Transverse colon (tissue), 4 donors: ENCODE measurements at regions not wholly inside any gene's neighbourhood (a gene's known extent, or its start where the extent isn't known, plus 50 kb on each side); places are given as distances from the start of the nearest gene placed in this dataset.

Experiments
- DNase-seq: peaks from one replicate; pipeline ENCODE4 v3.0.0-alpha.2; 2019
- H3K27ac ChIP-seq, 4 donors: fragments of 200-600 bp; sonication (generic); 2 replicates each; pipeline ENCODE4 v1.5.1; 2016 to 2018; ENCODE audit warnings: inconsistent platforms in 4 of 4
- H3K27me3 ChIP-seq: fragments of 200-600 bp; sonication (generic); 2 replicates; pipeline ENCODE4 v1.5.1; 2017; ENCODE audit warnings: inconsistent platforms
- H3K36me3 ChIP-seq, 4 donors: fragments of 200-600 bp; sonication (generic); 2 replicates each; pipeline ENCODE4 v1.5.1; 2017 to 2019; ENCODE audit warnings: inconsistent platforms in 4 of 4
- H3K4me1 ChIP-seq, 4 donors: fragments of 200-600 bp; sonication (generic); 2 replicates each; pipeline ENCODE4 v1.5.1; 2017 to 2020; ENCODE audit warnings: inconsistent platforms in 4 of 4
- H3K4me3 ChIP-seq, 4 donors: fragments of 200-600 bp; sonication (generic); 1 replicate in 1 of 4; 2 replicates in 3 of 4; pipeline versions ENCODE4 v1.5.1 to v1.6.1; 2017 to 2019; ENCODE audit warnings: inconsistent platforms in 4 of 4
- H3K9me3 ChIP-seq, 2 donors: fragments of 200-600 bp; sonication (generic); 2 replicates each; pipeline ENCODE4 v1.5.1; 2017 to 2019; ENCODE audit warnings: inconsistent platforms in 2 of 2
- EP300 ChIP-seq: sonication (generic); formaldehyde crosslinking; IDR thresholded peaks from one replicate; pipeline ENCODE4 v1.6.1; 2017; ENCODE audit warnings: antibody characterized with exemption, low read depth
- POLR2A ChIP-seq: fragments of 450-650 bp; IDR thresholded peaks from one replicate; pipeline ENCODE4 v1.6.1; 2016; ENCODE audit warnings: antibody characterized with exemption, mild to moderate bottlenecking, moderate library complexity
- POLR2AphosphoS5 ChIP-seq, 3 donors: sonication (generic); formaldehyde crosslinking; IDR thresholded peaks; one replicate each; pipeline ENCODE4 v1.6.1; 2016; ENCODE audit warnings: antibody characterized with exemption in 3 of 3
- WGBS, 2 donors: methylation state at CpG; one replicate each; pipeline ENCODE4 v1.1.5; 2018; ENCODE audit warnings: low coverage in 1 of 2; 5-methylcytosine and 5-hydroxymethylcytosine counted together
- in situ Hi-C, 4 donors: fragments of 200-750 bp; cut with MboI; loops; one replicate each; pipeline versions ENCODE4 v1.15.0 to v1.15.1; 2017; ENCODE audit warnings: low sequenced_read_pairs in 3 of 4, low pct_ligation_motif_present in 1 of 4, low pct_unique_long_range_greater_than_20kb in 1 of 4
- intact Hi-C: fragments of 100-400 bp; cut with DNase I; formaldehyde crosslinking; loops from one replicate; pipeline ENCODE4 v1.15.1; 2023; ENCODE audit warnings: low total_unique reads
- TF ChIP-seq, protein P1 (sequence below), 5 experiments: fragments of 200-600 bp in 3 of 5; fragments of 450-650 bp in 2 of 5; sonication (generic) in 3 of 5; IDR thresholded peaks; 1 replicate in 2 of 5; 2 replicates in 3 of 5; pipeline ENCODE4 v1.5.1; 2016 to 2017; ENCODE audit warnings: antibody characterized with exemption in 5 of 5, inconsistent platforms in 3 of 5, mild to moderate bottlenecking in 2 of 5, moderate library complexity in 1 of 5

DNA sequence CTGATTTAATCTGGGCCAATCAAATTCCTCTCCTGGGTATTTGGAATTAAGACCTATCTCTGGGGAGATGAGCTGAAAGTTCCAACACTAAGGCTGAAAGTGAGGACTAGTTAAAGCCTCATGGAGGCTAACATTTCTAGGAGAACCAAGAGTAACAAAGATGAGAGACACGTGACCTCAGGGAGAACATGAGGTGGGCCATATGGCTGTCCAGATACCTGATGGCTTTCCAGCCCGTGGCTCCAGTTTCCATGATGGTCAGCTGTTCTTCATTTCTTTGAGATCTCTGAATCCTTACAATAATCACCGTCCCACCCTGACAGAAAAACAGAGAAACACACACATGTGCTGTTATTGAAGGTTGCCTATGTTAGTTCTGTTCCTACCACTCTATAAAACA is 66.1 kb downstream of the LEPR start:
- in situ Hi-C loops (no loop called here), intact Hi-C loops (no loop called here)
- Histone ChIP-seq H3K4me1 (no peaks in the 10 kb centered on the region), H3K27me3 (no peaks in the 10 kb centered on the region), H3K27ac (no peak overlapping the region), H3K9me3 (no peaks in the 10 kb centered on the region), H3K36me3 (no peaks in the 10 kb centered on the region), H3K4me3 (no peak overlapping the region)
- WGBS, 2 donors, result 85 to 89% methylated on average over 3 of the region's 3 CpGs
- no peak for DNase-seq
- TF ChIP-seq, protein P1, sequence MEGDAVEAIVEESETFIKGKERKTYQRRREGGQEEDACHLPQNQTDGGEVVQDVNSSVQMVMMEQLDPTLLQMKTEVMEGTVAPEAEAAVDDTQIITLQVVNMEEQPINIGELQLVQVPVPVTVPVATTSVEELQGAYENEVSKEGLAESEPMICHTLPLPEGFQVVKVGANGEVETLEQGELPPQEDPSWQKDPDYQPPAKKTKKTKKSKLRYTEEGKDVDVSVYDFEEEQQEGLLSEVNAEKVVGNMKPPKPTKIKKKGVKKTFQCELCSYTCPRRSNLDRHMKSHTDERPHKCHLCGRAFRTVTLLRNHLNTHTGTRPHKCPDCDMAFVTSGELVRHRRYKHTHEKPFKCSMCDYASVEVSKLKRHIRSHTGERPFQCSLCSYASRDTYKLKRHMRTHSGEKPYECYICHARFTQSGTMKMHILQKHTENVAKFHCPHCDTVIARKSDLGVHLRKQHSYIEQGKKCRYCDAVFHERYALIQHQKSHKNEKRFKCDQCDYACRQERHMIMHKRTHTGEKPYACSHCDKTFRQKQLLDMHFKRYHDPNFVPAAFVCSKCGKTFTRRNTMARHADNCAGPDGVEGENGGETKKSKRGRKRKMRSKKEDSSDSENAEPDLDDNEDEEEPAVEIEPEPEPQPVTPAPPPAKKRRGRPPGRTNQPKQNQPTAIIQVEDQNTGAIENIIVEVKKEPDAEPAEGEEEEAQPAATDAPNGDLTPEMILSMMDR (IDR thresholded peaks at IDR 0.05), result no peak
- no peak for TF ChIP-seq POLR2AphosphoS5 (IDR thresholded peaks at IDR 0.05)
- TF ChIP-seq EP300, result no peak
- no peak for TF ChIP-seq POLR2A

DNA sequence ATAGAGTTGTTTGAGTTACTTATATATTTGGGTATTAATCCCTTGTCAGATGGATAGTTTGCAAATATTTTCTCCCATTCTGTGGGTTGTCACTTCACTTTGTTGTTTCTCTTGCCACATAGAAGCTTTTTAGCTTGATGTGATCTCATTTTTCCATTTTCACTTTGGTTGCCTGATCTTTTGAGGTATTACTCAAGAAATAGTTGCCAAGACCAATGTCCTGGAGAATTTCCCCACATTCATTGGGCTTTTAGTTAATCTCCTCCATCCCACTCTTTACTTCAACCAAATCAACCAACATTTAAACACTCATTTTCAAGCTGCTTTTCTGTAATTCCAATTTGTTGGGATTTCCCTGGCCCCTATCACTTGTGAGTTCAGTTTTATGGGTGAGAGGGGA is 69.0 kb downstream of the LEPR start:
- peaks cover 0 to 3% (median 0%) of the 10 kb centered on the region in 4 donors for H3K4me1 ChIP-seq
- H3K27ac ChIP-seq, result no peak overlapping the region
- H3K4me3 ChIP-seq, result no peak overlapping the region
- intact Hi-C loops, result no loop called here
- H3K27me3 ChIP-seq, result no peaks in the 10 kb centered on the region
- DNase-seq, result no peak
- no peaks in the 10 kb centered on the region for H3K36me3 ChIP-seq
- TF ChIP-seq POLR2A (no peak), EP300 (no peak), POLR2AphosphoS5 (IDR thresholded peaks at IDR 0.05) (no peak)
- TF ChIP-seq, protein P1 (IDR thresholded peaks at IDR 0.05), result no peak
- in situ Hi-C loops, result no loop called here
- H3K9me3 ChIP-seq, result no peaks in the 10 kb centered on the region

DNA sequence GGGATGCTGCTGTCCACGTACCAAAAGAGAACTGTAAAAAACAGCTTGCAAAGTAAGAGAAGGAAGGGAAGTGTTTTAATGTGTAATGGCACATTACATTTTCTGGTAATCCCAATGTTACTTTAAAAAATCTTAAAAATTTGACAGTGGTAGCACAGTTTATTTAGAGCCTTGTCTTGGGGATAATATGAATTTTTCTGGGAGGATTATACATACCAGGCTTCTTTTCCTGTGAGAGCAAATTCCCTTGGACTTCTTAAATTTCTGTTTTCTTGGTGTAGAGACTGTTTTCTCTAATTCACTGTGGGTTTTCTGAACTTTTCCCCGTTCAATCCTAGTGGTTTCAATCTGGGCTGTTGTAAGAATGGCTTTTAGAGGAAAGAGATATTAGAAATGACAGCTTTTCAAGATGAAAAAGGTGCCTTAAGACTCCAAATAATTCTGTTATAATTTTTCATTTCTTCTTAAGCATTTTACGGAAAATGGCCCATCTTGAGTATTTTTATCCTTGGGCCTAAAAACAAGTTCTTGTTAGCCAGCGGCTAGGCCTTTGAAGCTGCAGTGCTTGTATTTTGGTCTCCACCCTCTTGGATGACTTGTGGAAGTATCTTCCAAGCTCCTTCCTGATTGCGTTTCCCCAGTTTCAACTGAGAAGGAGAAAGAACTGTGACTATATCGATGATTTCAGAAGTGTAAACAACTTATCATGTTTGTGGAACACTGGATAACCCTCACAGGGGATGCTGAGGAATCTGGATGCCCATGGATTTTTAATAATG is 70.0 kb downstream of the LEPR start:
- 79 to 80% methylated on average over 6 of the region's 6 CpGs for WGBS, 2 donors
- H3K27ac ChIP-seq, result no peak overlapping the region

DNA sequence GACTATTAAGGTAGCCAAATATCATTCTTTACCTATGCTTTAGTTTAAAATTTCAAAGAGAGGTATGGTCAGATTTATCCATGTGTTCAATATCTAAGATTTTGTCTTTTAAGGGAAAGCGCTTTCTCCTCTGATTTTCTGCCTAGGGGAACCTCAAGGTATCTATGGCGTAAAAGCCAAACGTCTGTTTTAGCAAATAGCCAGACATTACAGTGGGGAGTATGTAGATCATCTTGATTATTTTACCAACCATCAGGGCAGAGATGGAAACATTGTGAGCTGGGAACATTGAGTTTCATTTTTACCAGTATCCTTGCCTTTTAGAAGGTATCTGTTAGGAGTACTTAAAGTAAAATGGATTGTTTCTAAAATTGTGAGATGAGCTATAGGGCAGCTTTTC is 71.0 kb downstream of the LEPR start:
- intact Hi-C loops, result no loop called here
- DNase-seq, result no peak

More for the DNA sequence above, 70.0 kb downstream of the LEPR start:
- in situ Hi-C loops, result no loop called here
- H3K4me1 ChIP-seq, result peaks cover 0 to 3% (median 0%) of the 10 kb centered on the region in 4 donors
- no peak for DNase-seq
- no peaks in the 10 kb centered on the region for H3K9me3 ChIP-seq
- no peaks in the 10 kb centered on the region for H3K36me3 ChIP-seq
- H3K4me3 ChIP-seq, result no peak overlapping the region
- TF ChIP-seq EP300 (no peak), POLR2A (no peak), POLR2AphosphoS5 (IDR thresholded peaks at IDR 0.05) (no peak)
- TF ChIP-seq, protein P1 (IDR thresholded peaks at IDR 0.05), result no peak
- intact Hi-C loops, result no loop called here
- no peaks in the 10 kb centered on the region for H3K27me3 ChIP-seq

DNA sequence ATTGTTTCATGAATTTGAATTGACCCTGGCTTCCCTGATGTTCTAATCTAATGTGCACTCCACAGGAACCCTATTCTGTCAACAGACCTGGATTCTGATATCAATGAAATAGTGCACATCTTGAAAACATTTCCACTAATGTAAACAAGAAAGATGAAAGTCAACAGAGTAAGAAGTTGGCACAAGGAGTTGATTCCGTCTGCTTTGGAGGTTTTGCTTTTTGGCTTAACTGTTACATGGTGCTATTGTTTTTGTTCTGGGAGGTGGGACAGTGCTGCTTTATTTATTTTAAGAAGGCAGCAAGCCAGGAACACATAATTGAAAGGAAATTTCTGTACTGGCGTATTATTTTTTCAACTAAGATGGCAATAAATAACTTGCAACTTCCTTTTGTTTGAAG is 73.3 kb downstream of the LEPR start:
- WGBS, 2 donors, result 52 to 54% methylated on average over 2 of the region's 2 CpGs
- H3K4me3 ChIP-seq, result no peak overlapping the region
- intact Hi-C loops, result no loop called here
- H3K27me3 ChIP-seq, result no peaks in the 10 kb centered on the region
- no peak overlapping the region for H3K27ac ChIP-seq
- no peak for DNase-seq
- no peaks in the 10 kb centered on the region for H3K9me3 ChIP-seq
- H3K4me1 ChIP-seq, result peaks cover 0 to 3% (median 0%) of the 10 kb centered on the region in 4 donors
- in situ Hi-C loops, result no loop called here
- TF ChIP-seq POLR2AphosphoS5 (IDR thresholded peaks at IDR 0.05) (no peak), POLR2A (no peak), EP300 (no peak)
- TF ChIP-seq, protein P1 (IDR thresholded peaks at IDR 0.05), result no peak
- H3K36me3 ChIP-seq, result no peaks in the 10 kb centered on the region

More for the DNA sequence above, 71.0 kb downstream of the LEPR start:
- no peaks in the 10 kb centered on the region for H3K9me3 ChIP-seq
- no peaks in the 10 kb centered on the region for H3K27me3 ChIP-seq
- peaks cover 0 to 3% (median 0%) of the 10 kb centered on the region in 4 donors for H3K4me1 ChIP-seq
- no peak overlapping the region for H3K4me3 ChIP-seq
- TF ChIP-seq POLR2AphosphoS5 (IDR thresholded peaks at IDR 0.05), result no peak
- in situ Hi-C loops, result no loop called here
- no peak overlapping the region for H3K27ac ChIP-seq
- 63 to 73% methylated on average over 3 of the region's 3 CpGs for WGBS, 2 donors
- no peaks in the 10 kb centered on the region for H3K36me3 ChIP-seq
